ENCODE measurements at regions not wholly inside any gene's neighbourhood (a gene's known extent, or its start where the extent isn't known, plus 50 kb on each side); places are given as distances from the start of the nearest gene placed in this dataset.

DNA sequence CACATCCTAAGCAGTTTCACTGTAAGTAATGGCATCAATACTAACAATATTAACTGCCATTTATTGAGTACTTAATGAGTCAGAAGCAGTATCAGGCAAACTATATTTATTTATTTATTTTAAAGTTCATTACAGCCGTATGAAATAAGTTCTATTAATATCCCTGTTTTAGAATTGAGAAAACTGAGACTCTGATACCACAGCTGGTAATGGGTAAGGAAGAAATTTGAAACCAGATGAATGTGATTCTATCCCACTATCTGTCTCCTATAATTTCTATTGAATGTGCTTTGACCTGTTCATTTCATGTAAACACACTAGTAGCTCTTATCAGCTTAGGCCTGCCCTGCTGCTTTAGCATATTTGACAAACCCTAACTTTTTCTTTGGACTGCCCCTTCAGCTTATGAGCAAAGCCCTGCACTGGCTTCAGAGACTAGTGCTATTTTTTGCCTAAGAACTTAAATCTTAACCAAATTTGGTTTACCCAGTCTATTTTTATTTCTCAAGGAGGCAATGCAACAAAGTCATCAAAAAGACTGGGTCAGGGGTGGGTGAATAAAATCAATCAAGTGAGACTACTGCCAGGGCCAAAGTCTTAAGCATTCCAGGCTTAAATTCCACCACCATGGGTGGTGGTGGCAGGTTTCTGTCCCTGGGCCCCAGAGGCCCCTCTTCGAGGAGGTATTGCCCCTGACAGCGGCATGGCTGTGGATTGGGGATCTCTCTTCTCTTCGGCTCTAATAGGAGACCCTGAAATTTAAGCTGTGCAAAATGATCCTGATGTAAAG, 143.4 kb downstream of the DLEU7 start:
- TF ChIP-seq, protein P1, sequence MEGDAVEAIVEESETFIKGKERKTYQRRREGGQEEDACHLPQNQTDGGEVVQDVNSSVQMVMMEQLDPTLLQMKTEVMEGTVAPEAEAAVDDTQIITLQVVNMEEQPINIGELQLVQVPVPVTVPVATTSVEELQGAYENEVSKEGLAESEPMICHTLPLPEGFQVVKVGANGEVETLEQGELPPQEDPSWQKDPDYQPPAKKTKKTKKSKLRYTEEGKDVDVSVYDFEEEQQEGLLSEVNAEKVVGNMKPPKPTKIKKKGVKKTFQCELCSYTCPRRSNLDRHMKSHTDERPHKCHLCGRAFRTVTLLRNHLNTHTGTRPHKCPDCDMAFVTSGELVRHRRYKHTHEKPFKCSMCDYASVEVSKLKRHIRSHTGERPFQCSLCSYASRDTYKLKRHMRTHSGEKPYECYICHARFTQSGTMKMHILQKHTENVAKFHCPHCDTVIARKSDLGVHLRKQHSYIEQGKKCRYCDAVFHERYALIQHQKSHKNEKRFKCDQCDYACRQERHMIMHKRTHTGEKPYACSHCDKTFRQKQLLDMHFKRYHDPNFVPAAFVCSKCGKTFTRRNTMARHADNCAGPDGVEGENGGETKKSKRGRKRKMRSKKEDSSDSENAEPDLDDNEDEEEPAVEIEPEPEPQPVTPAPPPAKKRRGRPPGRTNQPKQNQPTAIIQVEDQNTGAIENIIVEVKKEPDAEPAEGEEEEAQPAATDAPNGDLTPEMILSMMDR (IDR thresholded peaks at IDR 0.05) = no peak
- no peak for TF ChIP-seq POLR2A (IDR thresholded peaks at IDR 0.05)

Data from prostate gland (tissue), 2 donors.